Large intestine (tissue), 3 donors: ENCODE measurements at regions not wholly inside any gene's neighbourhood (a gene's known extent, or its start where the extent isn't known, plus 50 kb on each side); places are given as distances from the start of the nearest gene placed in this dataset.
A peak's percentile ranks its signal among the peaks of the same experiment; 100 is the strongest.
"Not testable (repeated sequence)": the region's sequence is repeated elsewhere in the genome, so short reads cannot be mapped to it uniquely, and the experiment has no call there.

Source experiments
- DNase-seq, 2 donors: peaks; one replicate each; pipeline versions ENCODE4 v3.0.0 to v3.0.0-alpha.2; 2013
- H3K27ac ChIP-seq: one replicate; pipeline ENCODE4 v1.5.1; 2013; ENCODE audit warnings: low read length
- H3K27me3 ChIP-seq: 2 replicates; pipeline ENCODE4 v1.6.1; 2013; ENCODE audit warnings: low read length; ENCODE audit not compliant: control insufficient read depth, insufficient read depth
- H3K36me3 ChIP-seq: 2 replicates; pipeline ENCODE4 v1.6.1; 2013; ENCODE audit warnings: low read length; ENCODE audit not compliant: control insufficient read depth, insufficient read depth
- H3K4me1 ChIP-seq: one replicate; pipeline ENCODE4 v1.6.1; 2013; ENCODE audit warnings: low read length; ENCODE audit not compliant: control insufficient read depth, insufficient read depth
- H3K4me3 ChIP-seq: one replicate; pipeline ENCODE4 v1.5.1; 2013; ENCODE audit warnings: low read length
- H3K9me3 ChIP-seq: one replicate; pipeline ENCODE4 v1.6.1; 2013; ENCODE audit warnings: mild to moderate bottlenecking, low read depth, low read length, moderate library complexity; ENCODE audit not compliant: control insufficient read depth
- WGBS: methylation state at CpG from one replicate; pipeline ENCODE4 v1.1.5; 2013; ENCODE audit warnings: low lambda C conversion rate; ENCODE audit not compliant: insufficient coverage; 5-methylcytosine and 5-hydroxymethylcytosine counted together

DNA sequence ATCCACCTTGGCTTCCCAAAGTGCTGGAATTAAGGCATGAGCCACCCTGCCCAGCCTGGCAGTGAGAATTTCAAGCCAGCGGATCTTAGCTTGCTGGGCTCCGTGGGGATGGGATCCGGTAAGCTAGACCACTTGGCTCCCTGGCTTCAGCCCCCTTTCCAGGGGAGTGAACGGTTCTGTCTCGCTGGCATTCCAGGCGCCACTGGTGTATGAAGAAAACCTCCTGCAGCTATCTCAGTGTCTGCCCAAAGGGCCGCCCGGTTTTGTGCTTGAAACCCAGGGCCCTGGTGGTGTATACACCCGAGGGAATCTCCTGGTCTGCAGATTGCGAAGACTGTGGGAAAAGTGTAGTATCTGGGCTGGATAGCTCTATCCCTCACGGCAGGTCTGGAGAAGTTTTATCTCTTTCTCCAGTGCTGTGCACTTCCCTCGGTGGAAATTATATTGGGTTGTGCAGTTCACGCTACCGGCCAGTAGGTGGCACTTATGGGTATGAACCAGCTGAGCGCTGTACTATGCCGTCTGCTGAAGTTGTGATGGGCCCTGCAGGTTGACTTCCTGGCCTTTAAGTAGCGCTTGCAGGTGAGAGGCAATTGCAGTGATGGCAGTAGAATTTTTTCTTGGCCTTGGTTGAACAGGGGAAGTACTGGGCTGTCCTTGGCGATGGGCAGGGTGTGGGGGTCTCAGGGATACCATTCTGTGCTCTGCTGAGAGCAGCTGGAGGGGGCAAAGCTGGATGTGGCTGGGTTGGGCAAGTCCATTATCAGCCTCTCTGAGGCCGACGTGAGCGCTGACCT, 138.0 kb upstream of the MTPN start:
- Histone ChIP-seq H3K27ac (no peak overlapping the region), H3K9me3 (no peaks in the 10 kb centered on the region), H3K4me3 (no peak overlapping the region), H3K36me3 (no peaks in the 10 kb centered on the region), H3K4me1 (no peaks in the 10 kb centered on the region), H3K27me3 (no peaks in the 10 kb centered on the region)
- WGBS, result no CpG with 5 or more reads among the region's 21 CpGs
- peak in 1 of 2 donors; percentile 6 for DNase-seq

DNA sequence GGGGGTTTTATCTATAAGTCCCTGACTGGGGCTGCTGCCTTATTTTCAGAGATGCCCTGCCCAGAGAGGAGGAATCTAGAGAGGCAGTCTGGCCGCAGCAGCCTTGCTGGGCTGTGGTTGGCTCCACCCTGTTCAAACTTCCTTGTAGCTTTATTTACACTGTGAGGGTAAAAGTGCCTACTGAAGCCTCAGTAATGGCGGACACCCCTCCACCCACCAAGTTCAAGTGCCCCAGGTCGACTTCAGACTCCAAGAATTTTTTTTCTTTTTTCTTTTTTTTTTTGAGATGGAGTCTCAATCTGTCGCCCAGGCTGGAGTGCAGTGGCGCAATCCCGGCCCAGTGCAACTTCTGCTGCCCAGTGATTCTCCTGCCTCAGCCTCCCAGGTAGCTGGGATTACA, 137.3 kb upstream of the MTPN start:
- H3K9me3 ChIP-seq, DNase-seq, H3K27ac ChIP-seq, H3K4me1 ChIP-seq, H3K27me3 ChIP-seq, H3K36me3 ChIP-seq, H3K4me3 ChIP-seq: not testable (repeated sequence)
- no CpG with 5 or more reads among the region's 6 CpGs for WGBS

DNA sequence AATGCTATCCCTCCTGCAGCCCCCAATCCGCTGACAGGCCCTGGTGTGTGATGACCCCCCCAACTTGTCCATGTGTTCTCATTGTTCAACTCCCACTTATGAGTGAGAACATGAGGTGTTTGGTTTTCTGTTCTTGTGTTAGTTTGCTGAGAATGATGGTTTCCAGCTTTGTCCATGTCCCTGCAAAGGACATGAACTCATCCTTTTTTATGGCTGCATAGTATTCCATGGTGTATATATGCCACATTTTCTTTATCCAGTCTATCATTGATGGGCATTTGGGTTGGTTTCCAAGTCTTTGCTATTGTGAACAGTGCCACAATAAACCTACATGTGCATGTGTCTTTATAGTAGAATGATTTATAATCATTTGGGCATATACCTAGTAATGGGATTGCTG, 131.9 kb upstream of the MTPN start:
- DNase-seq, H3K9me3 ChIP-seq, H3K27ac ChIP-seq, H3K4me3 ChIP-seq, H3K36me3 ChIP-seq, H3K4me1 ChIP-seq, H3K27me3 ChIP-seq: not testable (repeated sequence)
- WGBS, result no CpG with 5 or more reads among the region's 1 CpG

DNA sequence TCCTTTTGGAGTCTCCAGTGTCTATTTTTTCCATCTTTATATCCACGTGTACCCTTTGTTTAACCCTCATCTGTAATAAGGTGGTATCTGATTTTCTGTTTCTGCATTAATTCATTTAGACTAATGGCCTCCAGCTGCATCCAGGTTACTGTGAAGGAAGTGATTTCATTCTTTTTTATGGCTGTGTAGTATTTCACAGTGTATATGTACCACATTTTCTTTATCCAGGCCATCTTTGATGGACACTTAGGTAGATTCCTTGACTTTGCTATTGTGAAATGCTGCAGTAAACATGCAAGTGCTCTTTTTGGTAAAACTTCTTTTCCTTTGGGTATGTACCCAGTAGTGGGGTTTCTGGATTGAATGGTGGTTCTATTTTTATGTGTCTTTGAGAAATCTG, 128.0 kb upstream of the MTPN start:
- H3K27ac ChIP-seq, result no peak overlapping the region
- DNase-seq, result no peak
- 100% methylated on average over 1 of the region's 1 CpG for WGBS
- no peaks in the 10 kb centered on the region for H3K36me3 ChIP-seq
- no peaks in the 10 kb centered on the region for H3K27me3 ChIP-seq
- H3K4me1 ChIP-seq, result no peaks in the 10 kb centered on the region
- H3K9me3 ChIP-seq, result no peaks in the 10 kb centered on the region
- no peak overlapping the region for H3K4me3 ChIP-seq

DNA sequence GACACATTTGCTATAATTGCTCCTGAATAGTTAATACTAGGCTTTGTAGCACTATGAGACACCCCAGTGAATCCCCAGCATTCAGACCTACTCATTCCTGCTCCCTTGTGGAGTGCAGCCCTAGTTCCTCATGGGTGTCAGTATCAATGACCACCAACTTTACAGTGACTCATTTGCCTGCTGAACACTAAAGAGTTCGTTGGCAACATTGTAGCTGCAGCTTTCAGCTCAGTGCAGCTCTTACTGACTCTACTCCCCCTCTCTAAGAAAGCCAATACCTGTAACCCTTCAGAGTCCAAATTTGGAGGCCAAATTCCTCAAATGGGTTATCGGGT, 127.1 kb upstream of the MTPN start:
- Histone ChIP-seq H3K27ac (no peak overlapping the region), H3K9me3 (no peaks in the 10 kb centered on the region), H3K4me3 (no peak overlapping the region), H3K36me3 (no peaks in the 10 kb centered on the region), H3K27me3 (no peaks in the 10 kb centered on the region), H3K4me1 (no peaks in the 10 kb centered on the region)
- WGBS, result no CpG with 5 or more reads among the region's 2 CpGs
- no peak for DNase-seq

DNA sequence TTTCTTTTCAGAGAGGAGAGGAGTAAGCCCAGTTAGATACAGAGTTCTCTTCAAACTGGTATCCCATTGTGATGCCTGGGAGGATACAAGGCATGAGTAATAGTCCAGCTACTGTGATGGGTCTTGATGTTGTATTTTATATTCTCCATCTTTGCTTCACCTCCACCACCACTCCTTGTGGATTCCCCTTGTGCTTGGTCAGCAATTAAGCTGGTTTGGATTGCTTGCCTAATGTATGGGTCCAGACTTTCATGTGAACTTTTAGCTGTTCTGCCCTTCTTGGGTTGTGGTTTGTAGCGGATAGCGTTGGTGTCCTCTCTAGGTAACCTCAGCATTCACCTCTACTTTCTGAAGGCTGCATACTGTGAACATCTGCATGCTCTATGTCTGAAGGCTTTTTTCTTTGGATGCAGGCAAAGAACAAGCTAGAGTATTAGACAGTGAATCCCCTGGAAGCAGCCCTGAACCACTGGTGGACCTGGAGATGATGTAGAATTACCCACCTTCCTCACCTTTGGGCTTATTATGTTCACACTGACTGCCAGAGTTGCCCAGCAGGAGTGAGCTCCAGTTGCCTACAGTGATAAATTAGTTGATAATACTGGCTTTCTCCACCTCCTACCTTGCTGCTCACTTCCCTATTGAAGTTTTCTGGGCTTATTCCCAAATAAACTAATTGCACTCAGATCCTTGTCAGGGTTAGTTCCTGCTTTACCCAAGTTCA, 126.5 kb upstream of the MTPN start:
- Histone ChIP-seq H3K36me3 (no peaks in the 10 kb centered on the region), H3K4me3 (no peak overlapping the region), H3K4me1 (no peaks in the 10 kb centered on the region), H3K27me3 (no peaks in the 10 kb centered on the region), H3K9me3 (no peaks in the 10 kb centered on the region), H3K27ac (no peak overlapping the region)
- DNase-seq, result no peak
- WGBS, result no CpG with 5 or more reads among the region's 2 CpGs

DNA sequence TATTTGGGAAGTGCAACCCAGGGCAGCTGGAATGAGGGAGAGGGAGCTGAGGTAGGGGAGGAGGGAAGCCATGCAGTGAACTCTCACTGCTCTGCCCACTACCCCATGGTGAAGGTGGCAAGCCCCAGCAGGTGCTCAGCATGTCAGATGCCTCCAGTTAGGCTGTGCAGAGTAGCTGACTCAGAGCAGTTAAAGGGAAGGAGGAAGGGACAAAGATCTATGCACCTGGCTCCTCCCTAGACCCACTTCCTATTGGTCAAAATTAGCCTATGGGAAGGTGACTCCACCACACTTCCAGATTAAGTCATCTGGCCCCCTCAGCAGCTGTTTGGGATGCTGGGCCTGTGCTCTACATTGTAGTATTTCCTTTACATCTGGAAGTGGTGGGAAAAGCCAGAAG, 125.7 kb upstream of the MTPN start:
- Histone ChIP-seq H3K27ac (no peak overlapping the region), H3K4me3 (no peak overlapping the region), H3K4me1 (no peaks in the 10 kb centered on the region), H3K27me3 (no peaks in the 10 kb centered on the region), H3K36me3 (no peaks in the 10 kb centered on the region), H3K9me3 (no peaks in the 10 kb centered on the region)
- DNase-seq, result no peak

DNA sequence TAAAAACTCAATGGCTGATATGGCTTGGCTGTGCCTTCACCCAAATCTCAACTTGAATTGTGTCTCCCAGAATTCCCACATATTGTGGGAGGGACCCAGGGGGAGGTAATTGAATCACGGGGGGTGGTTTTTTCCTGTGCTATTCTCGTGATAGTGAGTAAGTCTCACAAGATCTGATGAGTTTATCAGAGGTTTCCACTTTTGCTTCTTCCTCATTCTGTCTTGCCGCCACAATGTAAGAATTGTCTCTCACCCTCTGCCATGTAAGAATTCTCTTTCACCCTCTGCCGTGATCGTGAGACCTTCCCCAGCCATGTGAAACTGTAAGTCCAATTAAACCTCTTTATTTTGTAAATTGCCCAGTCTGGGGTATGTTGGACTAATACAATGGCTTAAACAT, 115.6 kb upstream of the MTPN start:
- H3K27ac ChIP-seq, H3K27me3 ChIP-seq, DNase-seq, H3K4me3 ChIP-seq, H3K9me3 ChIP-seq, H3K36me3 ChIP-seq, H3K4me1 ChIP-seq: not testable (repeated sequence)
- 100% methylated on average over 1 of the region's 5 CpGs for WGBS

DNA sequence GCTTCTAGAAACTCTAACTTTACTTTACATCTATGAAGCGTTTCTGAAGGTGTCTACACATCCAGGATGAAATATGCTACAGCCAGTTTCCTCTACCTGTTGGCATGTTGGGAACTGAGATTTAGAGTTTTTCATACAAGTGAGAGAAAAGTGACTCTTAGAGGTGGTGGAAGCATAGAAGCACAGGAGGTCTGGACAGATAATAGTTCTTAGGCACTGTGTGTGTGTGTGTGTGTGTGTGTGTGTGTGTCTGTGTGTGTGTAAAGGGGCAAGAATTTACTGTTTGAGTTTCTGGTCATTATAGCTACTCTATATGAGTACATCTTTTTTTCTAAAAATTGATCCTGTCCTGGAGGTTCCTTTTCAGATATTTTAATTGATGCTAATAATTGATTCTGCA, 110.7 kb upstream of the MTPN start:
- WGBS, result 100% methylated on average over 1 of the region's 1 CpG
- Histone ChIP-seq H3K9me3 (no peaks in the 10 kb centered on the region), H3K4me3 (no peak overlapping the region)

DNA sequence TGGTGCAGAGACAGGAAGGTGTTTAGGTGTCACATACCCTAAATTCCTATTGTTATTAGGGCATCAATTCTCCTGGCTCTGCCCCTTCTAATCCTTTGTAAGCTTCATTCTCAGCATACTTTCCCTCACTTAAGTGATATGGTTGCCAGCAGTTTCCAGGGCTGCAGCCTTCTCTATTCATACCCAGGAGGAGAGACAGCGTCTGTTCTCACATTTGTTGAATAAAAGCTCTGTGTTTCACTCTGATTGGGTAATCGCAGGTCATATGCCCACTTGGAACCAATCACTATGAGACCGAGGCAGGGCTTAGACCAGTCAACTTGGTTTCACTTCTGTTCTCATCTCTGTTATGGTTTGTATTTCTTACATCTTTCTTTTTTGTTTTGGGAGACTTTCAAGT, 109.6 kb upstream of the MTPN start:
- H3K27me3 ChIP-seq, result no peaks in the 10 kb centered on the region
- H3K4me3 ChIP-seq, result peak overlapping the region; percentile 11
- H3K9me3 ChIP-seq, result no peaks in the 10 kb centered on the region
- H3K36me3 ChIP-seq, result no peaks in the 10 kb centered on the region
- no peaks in the 10 kb centered on the region for H3K4me1 ChIP-seq
- peak; percentile 11 to 31 for DNase-seq
- no peak overlapping the region for H3K27ac ChIP-seq
- no CpG with 5 or more reads among the region's 3 CpGs for whole genome bisulfite sequencing

More for the DNA sequence above, 110.7 kb upstream of the MTPN start:
- Histone ChIP-seq H3K36me3 (no peaks in the 10 kb centered on the region), H3K4me1 (no peaks in the 10 kb centered on the region), H3K27ac (no peak overlapping the region), H3K27me3 (no peaks in the 10 kb centered on the region)
- DNase-seq, result no peak

DNA sequence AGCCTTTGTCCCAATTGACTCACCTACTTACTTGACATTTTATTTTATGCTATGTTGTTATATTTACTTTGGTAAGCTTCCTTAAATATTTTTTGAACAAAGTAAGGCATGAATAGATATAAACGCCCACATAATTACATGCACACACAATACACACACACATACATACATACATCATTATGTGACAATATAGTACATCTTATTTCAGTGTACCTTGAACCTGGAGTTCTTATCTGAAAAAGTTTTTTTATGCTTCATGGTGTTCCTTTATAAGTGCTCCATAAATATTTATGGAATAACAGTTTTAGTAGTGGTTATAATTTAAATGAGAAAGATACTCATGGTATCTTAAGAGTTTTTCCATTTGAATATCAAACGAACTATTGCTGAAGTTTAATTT, 102.8 kb upstream of the MTPN start:
- Histone ChIP-seq H3K4me1 (no peaks in the 10 kb centered on the region), H3K9me3 (no peaks in the 10 kb centered on the region), H3K27me3 (no peaks in the 10 kb centered on the region), H3K27ac (no peak overlapping the region), H3K4me3 (no peak overlapping the region), H3K36me3 (no peaks in the 10 kb centered on the region)
- 60% methylated on average over 1 of the region's 2 CpGs for WGBS
- no peak for DNase-seq
